Liver (tissue), 3 donors: ENCODE measurements at regions not wholly inside any gene's neighbourhood (a gene's known extent, or its start where the extent isn't known, plus 50 kb on each side); places are given as distances from the start of the nearest gene placed in this dataset.

Experiments
- ATF3 ChIP-seq: IDR thresholded peaks from 2 replicates; pipeline ENCODE4 v1.6.1; 2016; ENCODE audit warnings: antibody characterized with exemption
- EGR1 ChIP-seq, 2 donors: IDR thresholded peaks; 2 replicates each; pipeline ENCODE4 v1.6.1; 2016 to 2018; ENCODE audit warnings: antibody characterized with exemption in 2 of 2, low read depth in 2 of 2
- FOXA1 ChIP-seq: IDR thresholded peaks from 2 replicates; pipeline ENCODE4 v1.6.1; 2016; ENCODE audit warnings: antibody characterized with exemption
- GABPA ChIP-seq, 2 donors: IDR thresholded peaks in 1 of 2; conservative IDR thresholded peaks in 1 of 2; 2 replicates each; pipeline ENCODE4 v1.6.1; 2016; ENCODE audit warnings: antibody characterized with exemption in 2 of 2, mild to moderate bottlenecking in 1 of 2, moderate library complexity in 1 of 2
- JUND ChIP-seq, 2 donors: IDR thresholded peaks; 2 replicates each; pipeline ENCODE4 v1.6.1; 2016; ENCODE audit warnings: antibody characterized with exemption in 2 of 2
- RAD21 ChIP-seq, 2 donors: IDR thresholded peaks; 2 replicates each; pipeline ENCODE4 v1.6.1; 2016; ENCODE audit warnings: antibody characterized with exemption in 2 of 2, mild to moderate bottlenecking in 2 of 2
- REST ChIP-seq: IDR thresholded peaks from 2 replicates; pipeline ENCODE4 v1.6.1; 2016; ENCODE audit warnings: antibody characterized with exemption, mild to moderate bottlenecking
- SP1 ChIP-seq: IDR thresholded peaks from 2 replicates; pipeline ENCODE4 v1.6.1; 2018; ENCODE audit warnings: antibody characterized with exemption, mild to moderate bottlenecking
- TAF1 ChIP-seq: conservative IDR thresholded peaks from 2 replicates; pipeline ENCODE4 v1.6.1; 2016; ENCODE audit warnings: antibody characterized with exemption, mild to moderate bottlenecking
- YY1 ChIP-seq: IDR thresholded peaks from 2 replicates; pipeline ENCODE4 v1.6.1; 2016; ENCODE audit warnings: antibody characterized with exemption, mild to moderate bottlenecking
- ZBTB33 ChIP-seq: IDR thresholded peaks from 2 replicates; pipeline ENCODE4 v1.6.1; 2016; ENCODE audit warnings: antibody characterized with exemption
- TF ChIP-seq, protein P1 (sequence below): fragments of 150-350 bp; IDR thresholded peaks from 2 replicates; pipeline ENCODE4 v1.5.1; 2017; ENCODE audit warnings: improper control_type of control experiment, low read depth, low read length; ENCODE audit not compliant: missing input control
- TF ChIP-seq, protein P2 (sequence below): IDR thresholded peaks from 2 replicates; pipeline ENCODE4 v1.6.1; 2016; ENCODE audit warnings: antibody characterized with exemption
- donor health status: healthy.
- donor health status: healthy.

DNA sequence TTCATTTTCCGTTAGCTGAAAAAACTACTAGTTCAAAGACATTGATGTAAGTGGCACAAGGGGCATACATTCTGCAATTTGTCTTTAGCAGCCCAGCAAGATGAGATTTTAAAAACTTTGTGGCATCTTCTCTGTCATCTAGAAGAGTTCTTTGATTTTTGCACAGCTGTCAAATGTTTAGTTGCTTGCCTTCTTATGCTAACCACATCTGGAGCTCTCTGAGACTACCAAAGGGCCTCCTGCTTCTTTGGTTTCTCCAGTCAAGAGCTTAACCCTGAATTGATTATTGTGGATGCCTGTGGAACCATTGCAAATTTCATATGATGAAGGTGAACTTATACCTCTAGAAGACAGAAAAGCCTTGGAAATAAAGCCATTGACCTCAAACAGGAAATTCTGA, 468.7 kb upstream of the RGMA start:
- TF ChIP-seq, protein P1, sequence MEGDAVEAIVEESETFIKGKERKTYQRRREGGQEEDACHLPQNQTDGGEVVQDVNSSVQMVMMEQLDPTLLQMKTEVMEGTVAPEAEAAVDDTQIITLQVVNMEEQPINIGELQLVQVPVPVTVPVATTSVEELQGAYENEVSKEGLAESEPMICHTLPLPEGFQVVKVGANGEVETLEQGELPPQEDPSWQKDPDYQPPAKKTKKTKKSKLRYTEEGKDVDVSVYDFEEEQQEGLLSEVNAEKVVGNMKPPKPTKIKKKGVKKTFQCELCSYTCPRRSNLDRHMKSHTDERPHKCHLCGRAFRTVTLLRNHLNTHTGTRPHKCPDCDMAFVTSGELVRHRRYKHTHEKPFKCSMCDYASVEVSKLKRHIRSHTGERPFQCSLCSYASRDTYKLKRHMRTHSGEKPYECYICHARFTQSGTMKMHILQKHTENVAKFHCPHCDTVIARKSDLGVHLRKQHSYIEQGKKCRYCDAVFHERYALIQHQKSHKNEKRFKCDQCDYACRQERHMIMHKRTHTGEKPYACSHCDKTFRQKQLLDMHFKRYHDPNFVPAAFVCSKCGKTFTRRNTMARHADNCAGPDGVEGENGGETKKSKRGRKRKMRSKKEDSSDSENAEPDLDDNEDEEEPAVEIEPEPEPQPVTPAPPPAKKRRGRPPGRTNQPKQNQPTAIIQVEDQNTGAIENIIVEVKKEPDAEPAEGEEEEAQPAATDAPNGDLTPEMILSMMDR: no peak
- TF ChIP-seq SP1 (no peak), FOXA1 (no peak), TAF1 (no peak), ZBTB33 (no peak), YY1 (no peak), GABPA (IDR thresholded peaks at IDR 0.05 in 1 of 2, conservative IDR thresholded peaks at IDR 0.05 in 1 of 2) (no peak), REST (no peak), RAD21 (IDR thresholded peaks at IDR 0.05) (no peak), EGR1 (IDR thresholded peaks at IDR 0.05; ENCODE audit: low read depth in 2 of 2) (no peak), JUND (IDR thresholded peaks at IDR 0.05) (no peak), ATF3 (no peak)
- TF ChIP-seq, protein P2, sequence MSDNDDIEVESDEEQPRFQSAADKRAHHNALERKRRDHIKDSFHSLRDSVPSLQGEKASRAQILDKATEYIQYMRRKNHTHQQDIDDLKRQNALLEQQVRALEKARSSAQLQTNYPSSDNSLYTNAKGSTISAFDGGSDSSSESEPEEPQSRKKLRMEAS: no peak
